B cell (primary cell): ENCODE measurements at regions not wholly inside any gene's neighbourhood (a gene's known extent, or its start where the extent isn't known, plus 50 kb on each side); places are given as distances from the start of the nearest gene placed in this dataset.

Experiments used
- ATAC-seq: fragments of 200-7000 bp; cut with Tn5 transposase; one replicate; pipeline ENCODE4 v1.10.0; 2021; ENCODE audit warnings: low read depth, mild to moderate bottlenecking, moderate number of reproducible peaks, moderate library complexity
- CTCF ChIA-PET: fragments of 350-600 bp; sonication (Branson Sonifier 250); formaldehyde crosslinking; loops from one replicate; lab custom pipeline; 2021; ENCODE audit warnings: antibody characterized with exemption, inconsistent platforms; lab: Charles Lee
- POLR2A ChIA-PET: fragments of 350-600 bp; sonication (Branson Sonifier 250); formaldehyde crosslinking; loops from one replicate; lab custom pipeline; 2021; ENCODE audit warnings: antibody characterized with exemption; lab: Charles Lee
- DNase-seq: peaks from one replicate; pipeline ENCODE4 v3.0.0; 2013
- H2AFZ ChIP-seq: 2 replicates; pipeline ENCODE4 v1.6.1; 2012; ENCODE audit warnings: mild to moderate bottlenecking, low read depth, low read length; ENCODE audit not compliant: insufficient read depth, poor library complexity, severe bottlenecking
- H3K27ac ChIP-seq, 2 donors: 1 replicate in 1 of 2; 2 replicates in 1 of 2; pipeline ENCODE4 v1.5.1; 2012 to 2013; ENCODE audit warnings: low read length in 2 of 2, mild to moderate bottlenecking in 2 of 2, moderate library complexity in 1 of 2
- H3K27me3 ChIP-seq, 4 experiments: fragments of 200-600 bp in 1 of 4; sonication (generic) in 1 of 4; replicated peaks in 1 of 4; 1 replicate in 2 of 4; 2 replicates in 2 of 4; pipeline versions ENCODE4 v1.6.1 to v1.7.0; 2013 to 2016; ENCODE audit warnings: low read length in 3 of 4, mild to moderate bottlenecking in 2 of 4, mixed read lengths in 1 of 4, moderate library complexity in 1 of 4; ENCODE audit not compliant: insufficient read depth in 4 of 4, control insufficient read depth in 3 of 4; ENCODE audit errors: control extremely low read depth in 1 of 4
- H3K36me3 ChIP-seq, 2 experiments: replicated peaks in 1 of 2; 1 replicate in 1 of 2; 2 replicates in 1 of 2; pipeline versions ENCODE4 v1.6.1 to v1.7.1; 2013; ENCODE audit warnings: low read length in 1 of 2; ENCODE audit not compliant: insufficient read depth in 2 of 2, control insufficient read depth in 1 of 2; ENCODE audit errors: control extremely low read depth in 1 of 2, extremely low read depth in 1 of 2
- H3K4me1 ChIP-seq, 2 donors: fragments of 200-600 bp in 1 of 2; sonication (generic) in 1 of 2; 1 replicate in 1 of 2; 2 replicates in 1 of 2; pipeline versions ENCODE4 v1.5.1 to v1.6.1; 2013 to 2017; ENCODE audit warnings: low read length in 2 of 2; ENCODE audit not compliant: control insufficient read depth in 2 of 2, insufficient read depth in 2 of 2
- H3K4me2 ChIP-seq: replicated peaks from 2 replicates; pipeline ENCODE3; 2012; ENCODE audit warnings: mild to moderate bottlenecking, low read depth, low read length; ENCODE audit not compliant: poor library complexity, severe bottlenecking
- H3K4me3 ChIP-seq, 5 experiments: fragments of 200-600 bp in 1 of 5; sonication (generic) in 1 of 5; 1 replicate in 3 of 5; 2 replicates in 2 of 5; pipeline versions ENCODE4 v1.5.1 to v1.7.0; 2011 to 2016; ENCODE audit warnings: low read length in 4 of 5, mild to moderate bottlenecking in 4 of 5, low read depth in 2 of 5, control low read depth in 1 of 5, moderate library complexity in 1 of 5; ENCODE audit not compliant: insufficient read depth in 1 of 5; ENCODE audit errors: control extremely low read depth in 1 of 5, extremely low read depth in 1 of 5
- H3K79me2 ChIP-seq: fragments of 200-600 bp; sonication (generic); one replicate; pipeline ENCODE4 v1.6.0; 2016; ENCODE audit warnings: low read length; ENCODE audit not compliant: control insufficient read depth, insufficient read depth
- H3K9ac ChIP-seq: fragments of 200-600 bp; sonication (generic); 2 replicates; pipeline ENCODE4 v1.6.1; 2017; ENCODE audit warnings: mild to moderate bottlenecking, low read length, moderate library complexity
- H3K9me3 ChIP-seq, 3 donors: one replicate each; pipeline versions ENCODE4 v1.6.1 to v1.7.1; 2013; ENCODE audit warnings: low read length in 2 of 3; ENCODE audit not compliant: control insufficient read depth in 2 of 3, insufficient read depth in 1 of 3; ENCODE audit errors: control extremely low read depth in 1 of 3
- H4K20me1 ChIP-seq: 2 replicates; pipeline ENCODE4 v1.6.0; 2012; ENCODE audit warnings: mild to moderate bottlenecking, low read length; ENCODE audit not compliant: insufficient read depth, control insufficient read depth, poor library complexity, severe bottlenecking
- H3K27ac Mint-ChIP-seq: one replicate; pipeline ENCODE4 v1.8.0; 2021; ENCODE audit warnings: mixed read lengths
- H3K27me3 Mint-ChIP-seq: one replicate; pipeline ENCODE4 v1.8.0; 2021; ENCODE audit warnings: mixed read lengths
- H3K4me1 Mint-ChIP-seq: one replicate; pipeline ENCODE4 v1.8.0; 2021; ENCODE audit warnings: mixed read lengths
- H3K4me3 Mint-ChIP-seq: one replicate; pipeline ENCODE4 v1.8.0; 2021; ENCODE audit warnings: mixed read lengths
- H3K9me3 Mint-ChIP-seq: one replicate; pipeline ENCODE4 v1.8.0; 2022; ENCODE audit warnings: mixed read lengths; ENCODE audit not compliant: insufficient read depth
- CTCF ChIP-seq: fragments of 200-600 bp; IDR thresholded peaks from one replicate; pipeline ENCODE4 v1.8.0; 2022; ENCODE audit warnings: antibody characterized with exemption, mild to moderate bottlenecking
- EZH2 ChIP-seq: IDR thresholded peaks from 2 replicates; pipeline ENCODE4 v1.6.1; 2012; ENCODE audit warnings: borderline replicate concordance, low read depth, mild to moderate bottlenecking, moderate library complexity, low read length; ENCODE audit not compliant: insufficient read depth, poor library complexity, severe bottlenecking
- WGBS: methylation state at CpG from one replicate; pipeline ENCODE4 v1.1.5; 2013; ENCODE audit warnings: missing lambda C conversion rate; ENCODE audit not compliant: insufficient coverage; 5-methylcytosine and 5-hydroxymethylcytosine counted together
- intact Hi-C: fragments of 100-400 bp; cut with micrococcal nuclease; formaldehyde crosslinking; loops from one replicate; pipeline ENCODE4 v1.10.0; 2022

- WGBS, result 85% methylated on average over 11 of the region's 13 CpGs
- Mint-ChIP-seq H3K4me1 (no peaks in the 10 kb centered on the region), H3K9me3 (no peaks in the 10 kb centered on the region), H3K27me3 (no peaks in the 10 kb centered on the region), H3K4me3 (no peak overlapping the region), H3K27ac (no peak overlapping the region)
- H2AFZ ChIP-seq, result no peak overlapping the region
- no peaks in the 10 kb centered on the region for H4K20me1 ChIP-seq
- no peak overlapping the region for H3K9ac ChIP-seq
- no peak for ATAC-seq
- no peaks in the 10 kb centered on the region for H3K9me3 ChIP-seq
- DNase-seq, result no peak
- no peaks in the 10 kb centered on the region for H3K36me3 ChIP-seq
- H3K27ac ChIP-seq, result no peak overlapping the region
- no peaks in the 10 kb centered on the region for H3K27me3 ChIP-seq
- TF ChIP-seq EZH2 (no peak), CTCF (no peak)
- ChIA-PET CTCF (no interaction called here), POLR2A (no interaction called here)
- H3K4me1 ChIP-seq, result no peaks in the 10 kb centered on the region
- H3K79me2 ChIP-seq, result no peaks in the 10 kb centered on the region
- no peak overlapping the region for H3K4me2 ChIP-seq
- intact Hi-C loops, result no loop called here
- no peak overlapping the region for H3K4me3 ChIP-seq
Measured at GRCh38 chr15:96627031-96627568, 296.6 kb downstream of the NR2F2 start.

GRCh38 chr15:96629511-96629910 is 299.0 kb downstream of the NR2F2 start:
- H3K4me3 Mint-ChIP-seq, result no peak overlapping the region
- no peaks in the 10 kb centered on the region for H3K4me1 ChIP-seq
- no peak overlapping the region for H2AFZ ChIP-seq
- H3K36me3 ChIP-seq, result no peaks in the 10 kb centered on the region
- 85% methylated on average over 4 of the region's 4 CpGs for WGBS
- ATAC-seq (no peak), DNase-seq (no peak)
- H3K27me3 Mint-ChIP-seq, result no peaks in the 10 kb centered on the region
- peaks cover 3% of the 10 kb centered on the region for H3K9me3 Mint-ChIP-seq
- H3K27me3 ChIP-seq, result no peaks in the 10 kb centered on the region
- H3K4me2 ChIP-seq, result no peak overlapping the region
- no peaks in the 10 kb centered on the region for H4K20me1 ChIP-seq
- no peak overlapping the region for H3K27ac Mint-ChIP-seq
- H3K79me2 ChIP-seq, result no peaks in the 10 kb centered on the region
- no peak overlapping the region for H3K4me3 ChIP-seq
- no peaks in the 10 kb centered on the region for H3K4me1 Mint-ChIP-seq
- intact Hi-C loops, result no loop called here
- H3K27ac ChIP-seq, result no peak overlapping the region
- TF ChIP-seq CTCF (no peak), EZH2 (no peak)
- POLR2A ChIA-PET, result no interaction called here
- CTCF ChIA-PET, result no interaction called here
- no peaks in the 10 kb centered on the region for H3K9me3 ChIP-seq
- H3K9ac ChIP-seq, result no peak overlapping the region
